Tibial nerve (tissue), 4 donors: ENCODE measurements at regions not wholly inside any gene's neighbourhood (a gene's known extent, or its start where the extent isn't known, plus 50 kb on each side); places are given as distances from the start of the nearest gene placed in this dataset.

Experiments used
- CTCF ChIP-seq, 5 experiments: fragments of 200-600 bp in 3 of 5; fragments of 450-650 bp in 2 of 5; sonication (generic) in 3 of 5; IDR thresholded peaks; one replicate each; pipeline ENCODE4 v1.5.1; 2016 to 2019; ENCODE audit warnings: antibody characterized with exemption in 5 of 5, mild to moderate bottlenecking in 3 of 5, moderate library complexity in 2 of 5
- EP300 ChIP-seq, 2 donors: sonication (generic); formaldehyde crosslinking; IDR thresholded peaks; one replicate each; pipeline ENCODE4 v1.6.1; 2017; ENCODE audit warnings: antibody characterized with exemption in 2 of 2, mild to moderate bottlenecking in 1 of 2

GRCh38 chr1:14392859-14393365 lies 205.6 kb upstream of the KAZN start:
- no peak for TF ChIP-seq CTCF (IDR thresholded peaks at IDR 0.05)
- TF ChIP-seq EP300 (IDR thresholded peaks at IDR 0.05) = no peak
